ENCODE measurements at regions not wholly inside any gene's neighbourhood (a gene's known extent, or its start where the extent isn't known, plus 50 kb on each side); places are given as distances from the start of the nearest gene placed in this dataset.

DNA sequence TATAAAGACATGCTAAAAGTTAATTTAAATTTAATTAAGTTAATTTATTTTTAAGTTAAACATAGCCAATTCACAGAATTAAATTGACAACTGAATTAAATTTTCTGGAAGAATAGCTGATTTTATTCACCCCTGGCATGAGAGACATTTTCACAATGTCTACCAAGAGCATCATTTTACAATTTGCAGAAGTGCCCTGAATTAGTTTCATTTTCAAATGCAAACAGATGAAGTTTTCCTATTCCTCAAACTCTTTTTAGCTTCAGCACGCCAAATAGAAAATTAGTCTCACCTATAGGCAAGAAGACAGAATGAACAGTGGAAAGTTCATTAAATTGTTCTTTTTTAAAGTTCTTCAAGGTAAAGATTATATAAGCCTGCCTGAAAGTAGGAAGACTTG lies 259.3 kb downstream of the ZBBX start:
- Histone ChIP-seq H4K20me1 (ENCODE audit: insufficient read depth, low read length) (no peaks in the 10 kb centered on the region), H2AFZ (ENCODE audit: insufficient read depth, low read depth, low read length, poor library complexity, severe bottlenecking) (no peak overlapping the region), H3K9me3 (replicated peaks in 1 of 2; ENCODE audit: control insufficient read depth in 1 of 2, insufficient read depth in 1 of 2, low read length in 2 of 2) (peaks cover 0 to 9% of the 10 kb centered on the region in 2 donors), H3K9ac (ENCODE audit: insufficient read depth, low read length, poor library complexity, severe bottlenecking) (no peak overlapping the region), H3K4me1 (ENCODE audit: control insufficient read depth in 1 of 2, insufficient read depth in 2 of 2, low read length in 2 of 2) (no peaks in the 10 kb centered on the region), H3K4me2 (replicated peaks; ENCODE audit: extremely low read depth, low read length, poor library complexity, severe bottlenecking) (no peak overlapping the region), H3K27me3 (ENCODE audit: control insufficient read depth in 2 of 2, insufficient read depth in 2 of 2, low read length in 2 of 2) (no peaks in the 10 kb centered on the region), H3K79me2 (ENCODE audit: insufficient read depth, low read length) (no peaks in the 10 kb centered on the region), H3K4me3 (replicated peaks in 1 of 3; ENCODE audit: low read depth in 2 of 3, low read length in 3 of 3) (no peak overlapping the region), H3K36me3 (replicated peaks in 1 of 2; ENCODE audit: control insufficient read depth in 1 of 2, insufficient read depth in 2 of 2, low read length in 2 of 2) (no peaks in the 10 kb centered on the region), H3K27ac (ENCODE audit: low read depth in 1 of 2, low read length in 2 of 2) (no peak overlapping the region)
- Mint-ChIP-seq H3K4me1 (no peaks in the 10 kb centered on the region), H3K9me3 (peaks cover 2 to 10% (median 6%) of the 10 kb centered on the region in 7 donors), H3K27ac (no peak overlapping the region), H3K4me3 (no peak overlapping the region), H3K36me3 (no peaks in the 10 kb centered on the region), H3K27me3 (ENCODE audit: low read depth in 3 of 3) (peaks cover 0 to 6% (median 0%) of the 10 kb centered on the region in 3 donors)
- DNase-seq = no peak
- TF ChIP-seq, protein P1, sequence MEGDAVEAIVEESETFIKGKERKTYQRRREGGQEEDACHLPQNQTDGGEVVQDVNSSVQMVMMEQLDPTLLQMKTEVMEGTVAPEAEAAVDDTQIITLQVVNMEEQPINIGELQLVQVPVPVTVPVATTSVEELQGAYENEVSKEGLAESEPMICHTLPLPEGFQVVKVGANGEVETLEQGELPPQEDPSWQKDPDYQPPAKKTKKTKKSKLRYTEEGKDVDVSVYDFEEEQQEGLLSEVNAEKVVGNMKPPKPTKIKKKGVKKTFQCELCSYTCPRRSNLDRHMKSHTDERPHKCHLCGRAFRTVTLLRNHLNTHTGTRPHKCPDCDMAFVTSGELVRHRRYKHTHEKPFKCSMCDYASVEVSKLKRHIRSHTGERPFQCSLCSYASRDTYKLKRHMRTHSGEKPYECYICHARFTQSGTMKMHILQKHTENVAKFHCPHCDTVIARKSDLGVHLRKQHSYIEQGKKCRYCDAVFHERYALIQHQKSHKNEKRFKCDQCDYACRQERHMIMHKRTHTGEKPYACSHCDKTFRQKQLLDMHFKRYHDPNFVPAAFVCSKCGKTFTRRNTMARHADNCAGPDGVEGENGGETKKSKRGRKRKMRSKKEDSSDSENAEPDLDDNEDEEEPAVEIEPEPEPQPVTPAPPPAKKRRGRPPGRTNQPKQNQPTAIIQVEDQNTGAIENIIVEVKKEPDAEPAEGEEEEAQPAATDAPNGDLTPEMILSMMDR (IDR thresholded peaks at IDR 0.05) = no peak
- intact Hi-C loops (cut with micrococcal nuclease) = no loop called here
- no CpG with 5 or more reads among the region's 1 CpG for WGBS (ENCODE audit: insufficient coverage)

DNA sequence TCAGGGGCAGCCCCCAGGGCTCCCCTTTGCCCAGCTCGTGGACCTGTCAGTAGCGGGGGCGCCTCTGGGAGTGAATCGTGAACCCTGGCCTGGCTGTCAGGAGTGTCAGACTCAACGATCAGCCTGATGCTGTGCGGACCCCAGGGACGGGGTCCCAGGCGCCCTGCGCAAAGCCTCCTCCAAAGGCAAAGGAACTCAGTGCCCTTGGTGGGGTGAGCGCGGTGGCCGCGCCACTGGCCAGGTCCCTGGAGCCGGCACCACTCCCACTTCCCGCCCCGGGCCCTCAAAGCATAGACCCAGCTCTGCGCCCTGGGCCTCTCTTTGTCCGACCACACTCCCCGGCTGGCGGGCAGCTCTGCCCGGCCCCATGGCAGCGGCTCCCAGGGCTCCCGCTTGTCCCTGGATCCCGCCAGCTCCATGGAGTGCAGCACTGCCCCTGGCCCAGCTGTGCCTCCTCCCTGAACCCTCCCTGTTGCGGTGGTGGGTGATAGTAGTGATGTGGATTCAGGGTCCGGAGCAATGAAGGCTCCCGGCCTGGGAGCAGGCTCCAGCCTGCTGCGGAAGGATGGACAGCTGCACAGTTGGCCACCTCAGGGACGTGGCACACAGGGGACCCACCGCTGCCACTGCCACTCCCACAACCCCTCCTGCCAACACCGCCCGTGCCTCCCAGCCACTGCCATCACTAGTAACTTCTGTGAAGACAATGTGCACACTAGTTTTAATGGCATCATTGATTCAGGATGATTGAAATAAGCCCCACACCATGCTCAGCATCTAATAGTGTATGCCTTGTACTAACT lies 263.8 kb downstream of the ZBBX start:
- TF ChIP-seq, protein P1 (IDR thresholded peaks at IDR 0.05) = no peak
- Mint-ChIP-seq H3K4me3 (no peak overlapping the region), H3K27ac (no peak overlapping the region), H3K36me3 (no peaks in the 10 kb centered on the region), H3K4me1 (no peaks in the 10 kb centered on the region), H3K9me3 (peaks cover 2 to 19% (median 8%) of the 10 kb centered on the region in 7 donors), H3K27me3 (ENCODE audit: low read depth in 3 of 3) (peaks cover 0 to 2% (median 0%) of the 10 kb centered on the region in 3 donors)
- H3K27ac ChIP-seq (ENCODE audit: low read depth in 1 of 2, low read length in 2 of 2) = no peak overlapping the region
- no peaks in the 10 kb centered on the region for H3K4me1 ChIP-seq (ENCODE audit: control insufficient read depth in 1 of 2, insufficient read depth in 2 of 2, low read length in 2 of 2)
- no peak overlapping the region for H3K9ac ChIP-seq (ENCODE audit: insufficient read depth, low read length, poor library complexity, severe bottlenecking)
- no peak for DNase-seq
- no peaks in the 10 kb centered on the region for H3K27me3 ChIP-seq (ENCODE audit: control insufficient read depth in 2 of 2, insufficient read depth in 2 of 2, low read length in 2 of 2)
- no peak overlapping the region for H3K4me2 ChIP-seq (replicated peaks; ENCODE audit: extremely low read depth, low read length, poor library complexity, severe bottlenecking)
- H3K79me2 ChIP-seq (ENCODE audit: insufficient read depth, low read length) = no peaks in the 10 kb centered on the region
- H3K4me3 ChIP-seq (replicated peaks in 1 of 3; ENCODE audit: low read depth in 2 of 3, low read length in 3 of 3) = no peak overlapping the region
- H2AFZ ChIP-seq (ENCODE audit: insufficient read depth, low read depth, low read length, poor library complexity, severe bottlenecking) = no peak overlapping the region
- H3K36me3 ChIP-seq (replicated peaks in 1 of 2; ENCODE audit: control insufficient read depth in 1 of 2, insufficient read depth in 2 of 2, low read length in 2 of 2) = no peaks in the 10 kb centered on the region
- H3K9me3 ChIP-seq (replicated peaks in 1 of 2; ENCODE audit: control insufficient read depth in 1 of 2, insufficient read depth in 1 of 2, low read length in 2 of 2) = peaks cover 0 to 23% of the 10 kb centered on the region in 2 donors
- H4K20me1 ChIP-seq (ENCODE audit: insufficient read depth, low read length) = no peaks in the 10 kb centered on the region
- WGBS (ENCODE audit: insufficient coverage) = 92% methylated on average over 27 of the region's 32 CpGs
- intact Hi-C loops (cut with micrococcal nuclease) = no loop called here

Measured in CD14-positive monocyte (primary cell).